IMR-90 (cell line): ENCODE measurements at regions not wholly inside any gene's neighbourhood (a gene's known extent, or its start where the extent isn't known, plus 50 kb on each side); places are given as distances from the start of the nearest gene placed in this dataset.

Experiments used
- ATAC-seq: fragments of 200-7000 bp; cut with Tn5 transposase; 2 replicates; pipeline ENCODE4 v1.9.1; 2020; ENCODE audit warnings: low read depth, mild to moderate bottlenecking, moderate library complexity
- BruUV-seq: library from RNA; stranded (reverse); fragments of 400-500 nt; replicated peaks from 2 replicates; lab custom pipeline; 2021; lab: Mats Ljungman, UMichigan
- CTCF ChIA-PET: fragments of 300-600 bp; formaldehyde crosslinking; extraction: SDS; loops from one replicate; lab custom pipeline; 2021; ENCODE audit warnings: antibody characterized with exemption; lab: Yijun Ruan, JAX
- POLR2A ChIA-PET: fragments of 300-600 bp; sonication (Branson Sonifier 250); formaldehyde crosslinking; loops from one replicate; lab custom pipeline; 2022; ENCODE audit warnings: antibody characterized with exemption; ENCODE audit not compliant: unreplicated experiment; lab: Charles Lee
- DNase-seq: peaks from one replicate; pipeline ENCODE4 v3.0.0; 2013
- H2AFZ ChIP-seq: replicated peaks from 2 replicates; pipeline ENCODE3; 2013; ENCODE audit warnings: low read length, mild to moderate bottlenecking; ENCODE audit not compliant: poor library complexity
- H2AK5ac ChIP-seq: 2 replicates; pipeline ENCODE4 v1.6.1; 2013; ENCODE audit warnings: low read depth, low read length, inconsistent platforms
- H2AK9ac ChIP-seq: replicated peaks from 2 replicates; pipeline ENCODE3; 2013; ENCODE audit warnings: mild to moderate bottlenecking, low read depth, low read length, moderate library complexity; ENCODE audit not compliant: poor library complexity
- H2BK120ac ChIP-seq: 2 replicates; pipeline ENCODE4 v1.6.1; 2013; ENCODE audit warnings: low read depth, low read length, inconsistent platforms
- H2BK15ac ChIP-seq: 3 replicates; pipeline ENCODE4 v1.6.1; 2013; ENCODE audit warnings: low read depth, low read length, inconsistent platforms
- H2BK20ac ChIP-seq: 2 replicates; pipeline ENCODE4 v1.6.1; 2013; ENCODE audit warnings: low read depth, mild to moderate bottlenecking, inconsistent platforms, low read length, moderate library complexity
- H2BK5ac ChIP-seq: 2 replicates; pipeline ENCODE4 v1.6.1; 2013; ENCODE audit warnings: mild to moderate bottlenecking, low read depth, low read length, inconsistent platforms; ENCODE audit not compliant: poor library complexity, severe bottlenecking
- H3K14ac ChIP-seq: replicated peaks from 2 replicates; pipeline ENCODE4 v1.6.1; 2013; ENCODE audit warnings: low read depth, low read length, inconsistent platforms
- H3K18ac ChIP-seq: 2 replicates; pipeline ENCODE4 v1.6.1; 2013; ENCODE audit warnings: low read depth, low read length, control low read depth
- H3K23ac ChIP-seq: 2 replicates; pipeline ENCODE4 v1.6.1; 2013; ENCODE audit warnings: low read depth, low read length, inconsistent platforms
- H3K27ac ChIP-seq: 2 replicates; pipeline ENCODE4 v1.5.1; 2013; ENCODE audit warnings: mild to moderate bottlenecking, control low read depth, low read length; ENCODE audit not compliant: insufficient read depth
- H3K27me3 ChIP-seq: 2 replicates; pipeline ENCODE4 v1.6.1; 2013; ENCODE audit warnings: low read length; ENCODE audit not compliant: control insufficient read depth, insufficient read depth
- H3K36me3 ChIP-seq: 2 replicates; pipeline ENCODE4 v1.6.1; 2013; ENCODE audit warnings: low read length, mixed read lengths; ENCODE audit not compliant: control insufficient read depth, insufficient read depth
- H3K4ac ChIP-seq: 2 replicates; pipeline ENCODE4 v1.6.1; 2013; ENCODE audit warnings: low read depth, low read length, inconsistent platforms
- H3K4me1 ChIP-seq: 2 replicates; pipeline ENCODE4 v1.6.1; 2013; ENCODE audit warnings: low read length, mixed read lengths; ENCODE audit not compliant: control insufficient read depth, insufficient read depth
- H3K4me2 ChIP-seq: 2 replicates; pipeline ENCODE4 v1.6.1; 2013; ENCODE audit warnings: low read depth, mild to moderate bottlenecking, control low read depth, low read length, moderate library complexity
- H3K4me3 ChIP-seq: 2 replicates; pipeline ENCODE4 v1.5.1; 2013; ENCODE audit warnings: low read depth, mild to moderate bottlenecking, control low read depth, low read length, moderate library complexity; ENCODE audit not compliant: insufficient read depth
- H3K56ac ChIP-seq: 2 replicates; pipeline ENCODE4 v1.6.1; 2013; ENCODE audit warnings: low read length, inconsistent platforms; ENCODE audit not compliant: insufficient read depth; ENCODE audit errors: extremely low read depth
- H3K79me1 ChIP-seq, 2 experiments: 2 replicates each; pipeline ENCODE4 v1.6.1; 2013; ENCODE audit warnings: low read length in 2 of 2, inconsistent platforms in 1 of 2, low read depth in 1 of 2
- H3K9ac ChIP-seq: 2 replicates; pipeline ENCODE4 v1.6.1; 2013; ENCODE audit warnings: low read depth, low read length, control low read depth
- H3K9me1 ChIP-seq: 2 replicates; pipeline ENCODE4 v1.6.1; 2013; ENCODE audit warnings: low read length, inconsistent platforms; ENCODE audit not compliant: insufficient read depth
- H3K9me3 ChIP-seq: 2 replicates; pipeline ENCODE4 v1.6.1; 2013; ENCODE audit warnings: low read length; ENCODE audit not compliant: control insufficient read depth, insufficient read depth
- H4K20me1 ChIP-seq: 2 replicates; pipeline ENCODE4 v1.6.1; 2013; ENCODE audit warnings: low read length, inconsistent platforms; ENCODE audit not compliant: insufficient read depth
- H4K5ac ChIP-seq: 2 replicates; pipeline ENCODE4 v1.6.1; 2013; ENCODE audit warnings: mild to moderate bottlenecking, low read depth, low read length, control low read depth
- H4K8ac ChIP-seq, 2 experiments: 2 replicates each; pipeline ENCODE4 v1.6.1; 2013; ENCODE audit warnings: low read depth in 2 of 2, low read length in 2 of 2, control low read depth in 1 of 2, inconsistent platforms in 1 of 2
- H4K91ac ChIP-seq: 2 replicates; pipeline ENCODE4 v1.6.1; 2013; ENCODE audit warnings: low read depth, low read length, inconsistent platforms; ENCODE audit not compliant: insufficient read depth
- BHLHE40 ChIP-seq: fragments of 150-350 bp; IDR thresholded peaks from 2 replicates; pipeline ENCODE4 v1.6.1; 2016; ENCODE audit warnings: mild to moderate bottlenecking, low read depth, low read length
- CHD1 ChIP-seq: IDR thresholded peaks from 2 replicates; pipeline ENCODE4 v1.6.1; 2012; ENCODE audit warnings: low read depth, low read length, improper control_type of control experiment
- FOS ChIP-seq: fragments of 150-350 bp; IDR thresholded peaks from 2 replicates; pipeline ENCODE4 v1.6.1; 2016; ENCODE audit warnings: low read depth, low read length
- MAFK ChIP-seq: IDR thresholded peaks from 2 replicates; pipeline ENCODE4 v1.6.1; 2012; ENCODE audit warnings: low read depth, low read length, improper control_type of control experiment
- MAZ ChIP-seq: IDR thresholded peaks from 2 replicates; pipeline ENCODE4 v1.6.1; 2012; ENCODE audit warnings: low read depth, mild to moderate bottlenecking, low read length, improper control_type of control experiment, moderate library complexity, borderline replicate concordance
- MXI1 ChIP-seq: IDR thresholded peaks from 2 replicates; pipeline ENCODE4 v1.6.1; 2012; ENCODE audit warnings: low read depth, mild to moderate bottlenecking, low read length, moderate library complexity, borderline replicate concordance
- NFE2L2 ChIP-seq: fragments of 150-350 bp; IDR thresholded peaks from 2 replicates; pipeline ENCODE4 v1.6.1; 2016; ENCODE audit warnings: low read depth, mild to moderate bottlenecking, low read length
- POLR2A ChIP-seq: IDR thresholded peaks from 2 replicates; pipeline ENCODE4 v1.6.1; 2012; ENCODE audit warnings: mild to moderate bottlenecking, low read depth, low read length
- RCOR1 ChIP-seq: IDR thresholded peaks from 2 replicates; pipeline ENCODE4 v1.6.1; 2012; ENCODE audit warnings: mild to moderate bottlenecking, low read length, improper control_type of control experiment; ENCODE audit not compliant: insufficient replicate concordance
- SMC3 ChIP-seq: fragments of 150-350 bp; IDR thresholded peaks from 2 replicates; pipeline ENCODE4 v1.6.1; 2016; ENCODE audit warnings: low read depth, mild to moderate bottlenecking, antibody characterized with exemption, low read length, moderate library complexity
- WGBS, 2 experiments: methylation state at CpG; one replicate each; pipeline versions ENCODE4 v1.1.5 to v1.1.7; 2013; ENCODE audit warnings: missing lambda C conversion rate in 2 of 2; ENCODE audit not compliant: insufficient read length in 1 of 2; ENCODE audit errors: extremely low coverage in 2 of 2; 5-methylcytosine and 5-hydroxymethylcytosine counted together
- dilution Hi-C: fragments of 300-500 bp; cut with HindIII; formaldehyde crosslinking; loops from one replicate; pipeline ENCODE4 v1.14.3; 2018; ENCODE audit warnings: low sequenced_read_pairs; ENCODE audit not compliant: unreplicated experiment
- in situ Hi-C: fragments of 300-500 bp; cut with MboI; formaldehyde crosslinking; loops from 3 replicates; pipeline ENCODE4 v1.14.3; 2019; ENCODE audit warnings: low sequenced_read_pairs, inconsistent platforms, mixed read lengths
- intact Hi-C: fragments of 100-400 bp; cut with micrococcal nuclease; formaldehyde crosslinking; loops from 2 replicates; pipeline ENCODE4 v1.10.0; 2022
- TF ChIP-seq, protein P1 (sequence below): conservative IDR thresholded peaks from 2 replicates; pipeline ENCODE4 v1.5.1; 2012; ENCODE audit warnings: mild to moderate bottlenecking, low read depth, low read length, improper control_type of control experiment

DNA sequence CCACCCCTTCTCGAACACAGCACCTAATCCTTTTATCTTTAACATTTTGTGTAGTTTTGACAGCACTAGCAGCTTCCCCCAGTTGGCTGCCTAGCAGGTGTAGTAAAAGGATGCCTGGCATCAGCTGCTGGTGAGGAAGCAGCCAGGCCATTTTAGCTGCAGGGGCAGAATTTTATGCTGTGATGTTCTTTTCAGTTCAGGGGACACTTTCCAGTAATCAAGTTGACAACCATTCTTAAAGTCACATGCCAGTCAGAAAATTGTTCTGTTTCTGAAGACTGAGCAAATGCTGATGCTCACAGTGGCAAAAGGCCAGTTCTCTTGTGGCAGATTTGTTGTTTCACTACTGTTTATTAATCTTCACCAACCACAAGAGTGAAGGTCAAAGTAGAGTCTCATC lies 570.8 kb downstream of the CCDC85A start:
- ATAC-seq, result no peak

More for the DNA sequence above, 570.8 kb downstream of the CCDC85A start:
- Histone ChIP-seq H2BK15ac (no peak overlapping the region), H3K36me3 (no peaks in the 10 kb centered on the region), H3K79me1 (no peaks in the 10 kb centered on the region), H3K4me2 (no peak overlapping the region), H3K23ac (no peak overlapping the region), H3K18ac (no peak overlapping the region), H4K8ac (no peak overlapping the region), H3K27me3 (no peaks in the 10 kb centered on the region), H3K9me3 (no peaks in the 10 kb centered on the region), H3K27ac (no peak overlapping the region), H3K4me3 (no peak overlapping the region), H2BK5ac (no peak overlapping the region), H4K91ac (no peak overlapping the region), H3K9ac (no peak overlapping the region), H2AK5ac (no peak overlapping the region), H2AK9ac (no peak overlapping the region), H3K4ac (no peak overlapping the region), H4K20me1 (no peaks in the 10 kb centered on the region), H4K5ac (no peak overlapping the region), H2AFZ (no peak overlapping the region), H3K56ac (no peak overlapping the region), H2BK120ac (no peak overlapping the region), H2BK20ac (no peak overlapping the region), H3K4me1 (no peaks in the 10 kb centered on the region), H3K14ac (no peak overlapping the region), H3K9me1 (no peaks in the 10 kb centered on the region)
- no peak for DNase-seq
- intact Hi-C loops (no loop called here), in situ Hi-C loops (no loop called here), dilution Hi-C loops (no loop called here)
- ChIA-PET POLR2A (no interaction called here), CTCF (no interaction called here)
- BruUV-seq, result no TSS peak
- TF ChIP-seq FOS, result no peak
- no peak for TF ChIP-seq MXI1
- no peak for TF ChIP-seq SMC3
- TF ChIP-seq POLR2A, result no peak
- TF ChIP-seq MAFK, result no peak
- no peak for TF ChIP-seq NFE2L2
- no peak for TF ChIP-seq MAZ
- TF ChIP-seq RCOR1, result no peak
- TF ChIP-seq CHD1, result no peak
- TF ChIP-seq, protein P1, sequence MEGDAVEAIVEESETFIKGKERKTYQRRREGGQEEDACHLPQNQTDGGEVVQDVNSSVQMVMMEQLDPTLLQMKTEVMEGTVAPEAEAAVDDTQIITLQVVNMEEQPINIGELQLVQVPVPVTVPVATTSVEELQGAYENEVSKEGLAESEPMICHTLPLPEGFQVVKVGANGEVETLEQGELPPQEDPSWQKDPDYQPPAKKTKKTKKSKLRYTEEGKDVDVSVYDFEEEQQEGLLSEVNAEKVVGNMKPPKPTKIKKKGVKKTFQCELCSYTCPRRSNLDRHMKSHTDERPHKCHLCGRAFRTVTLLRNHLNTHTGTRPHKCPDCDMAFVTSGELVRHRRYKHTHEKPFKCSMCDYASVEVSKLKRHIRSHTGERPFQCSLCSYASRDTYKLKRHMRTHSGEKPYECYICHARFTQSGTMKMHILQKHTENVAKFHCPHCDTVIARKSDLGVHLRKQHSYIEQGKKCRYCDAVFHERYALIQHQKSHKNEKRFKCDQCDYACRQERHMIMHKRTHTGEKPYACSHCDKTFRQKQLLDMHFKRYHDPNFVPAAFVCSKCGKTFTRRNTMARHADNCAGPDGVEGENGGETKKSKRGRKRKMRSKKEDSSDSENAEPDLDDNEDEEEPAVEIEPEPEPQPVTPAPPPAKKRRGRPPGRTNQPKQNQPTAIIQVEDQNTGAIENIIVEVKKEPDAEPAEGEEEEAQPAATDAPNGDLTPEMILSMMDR, result no peak
- TF ChIP-seq BHLHE40, result no peak
- WGBS, 2 experiments, result no CpG with 5 or more reads among the region's 1 CpG
